ENCODE measurements at regions not wholly inside any gene's neighbourhood (a gene's known extent, or its start where the extent isn't known, plus 50 kb on each side); places are given as distances from the start of the nearest gene placed in this dataset.
A peak's percentile ranks its signal among the peaks of the same experiment; 100 is the strongest.

GRCh38 chr2:107700073-107700472 lies 126.6 kb upstream of the RGPD4 start:
- H3K27ac Mint-ChIP-seq: no peak overlapping the region
- Histone ChIP-seq H3K27ac (ENCODE audit: low read depth) (no peak overlapping the region), H3K9me2 (ENCODE audit: insufficient read depth) (no peaks in the 10 kb centered on the region), H3K36me3 (ENCODE audit: insufficient read depth) (no peaks in the 10 kb centered on the region), H3K4me1 (ENCODE audit: insufficient read depth) (peaks cover 40% of the 10 kb centered on the region), H3K4me3 (no peak overlapping the region), H2AFZ (no peak overlapping the region), H3K79me2 (replicated peaks; ENCODE audit: insufficient read depth) (no peaks in the 10 kb centered on the region), H3K27me3 (ENCODE audit: insufficient read depth) (no peaks in the 10 kb centered on the region), H4K20me1 (replicated peaks; ENCODE audit: insufficient read depth) (no peaks in the 10 kb centered on the region), H3F3A (replicated peaks; ENCODE audit: low read depth) (no peaks in the 10 kb centered on the region), H3K4me2 (peak overlapping the region; percentile 25)
- H3K36me3 Mint-ChIP-seq (ENCODE audit: low read depth): no peaks in the 10 kb centered on the region
- H3K4me1 Mint-ChIP-seq: peaks cover 30% of the 10 kb centered on the region
- no peak overlapping the region for H3K4me3 Mint-ChIP-seq
- TF ChIP-seq, protein P1, sequence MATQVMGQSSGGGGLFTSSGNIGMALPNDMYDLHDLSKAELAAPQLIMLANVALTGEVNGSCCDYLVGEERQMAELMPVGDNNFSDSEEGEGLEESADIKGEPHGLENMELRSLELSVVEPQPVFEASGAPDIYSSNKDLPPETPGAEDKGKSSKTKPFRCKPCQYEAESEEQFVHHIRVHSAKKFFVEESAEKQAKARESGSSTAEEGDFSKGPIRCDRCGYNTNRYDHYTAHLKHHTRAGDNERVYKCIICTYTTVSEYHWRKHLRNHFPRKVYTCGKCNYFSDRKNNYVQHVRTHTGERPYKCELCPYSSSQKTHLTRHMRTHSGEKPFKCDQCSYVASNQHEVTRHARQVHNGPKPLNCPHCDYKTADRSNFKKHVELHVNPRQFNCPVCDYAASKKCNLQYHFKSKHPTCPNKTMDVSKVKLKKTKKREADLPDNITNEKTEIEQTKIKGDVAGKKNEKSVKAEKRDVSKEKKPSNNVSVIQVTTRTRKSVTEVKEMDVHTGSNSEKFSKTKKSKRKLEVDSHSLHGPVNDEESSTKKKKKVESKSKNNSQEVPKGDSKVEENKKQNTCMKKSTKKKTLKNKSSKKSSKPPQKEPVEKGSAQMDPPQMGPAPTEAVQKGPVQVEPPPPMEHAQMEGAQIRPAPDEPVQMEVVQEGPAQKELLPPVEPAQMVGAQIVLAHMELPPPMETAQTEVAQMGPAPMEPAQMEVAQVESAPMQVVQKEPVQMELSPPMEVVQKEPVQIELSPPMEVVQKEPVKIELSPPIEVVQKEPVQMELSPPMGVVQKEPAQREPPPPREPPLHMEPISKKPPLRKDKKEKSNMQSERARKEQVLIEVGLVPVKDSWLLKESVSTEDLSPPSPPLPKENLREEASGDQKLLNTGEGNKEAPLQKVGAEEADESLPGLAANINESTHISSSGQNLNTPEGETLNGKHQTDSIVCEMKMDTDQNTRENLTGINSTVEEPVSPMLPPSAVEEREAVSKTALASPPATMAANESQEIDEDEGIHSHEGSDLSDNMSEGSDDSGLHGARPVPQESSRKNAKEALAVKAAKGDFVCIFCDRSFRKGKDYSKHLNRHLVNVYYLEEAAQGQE (IDR thresholded peaks at IDR 0.05; ENCODE audit: unreplicated experiment): no peak
- no peak for TF ChIP-seq ZNF114 (CRISPR knock-in tag; IDR thresholded peaks at IDR 0.05)
- DNase-seq (ENCODE audit: low spot score): no peak
- no peak for ATAC-seq
- peaks cover 4% of the 10 kb centered on the region; the same call in 1 of the 3 replicates for H3K9me3 Mint-ChIP-seq
- no peaks in the 10 kb centered on the region for H3K27me3 Mint-ChIP-seq (ENCODE audit: insufficient read depth, low read depth, poor library complexity)

GRCh38 chr2:107711941-107712340 lies 114.8 kb upstream of the RGPD4 start:
- H3F3A ChIP-seq (replicated peaks; ENCODE audit: low read depth): no peaks in the 10 kb centered on the region
- H3K27ac ChIP-seq (ENCODE audit: low read depth): no peak overlapping the region
- H2AFZ ChIP-seq: no peak overlapping the region
- H3K27me3 ChIP-seq (ENCODE audit: insufficient read depth): no peaks in the 10 kb centered on the region
- H4K20me1 ChIP-seq (replicated peaks; ENCODE audit: insufficient read depth): no peaks in the 10 kb centered on the region
- H3K27me3 Mint-ChIP-seq (ENCODE audit: insufficient read depth, low read depth, poor library complexity): peaks cover 2% of the 10 kb centered on the region
- DNase-seq (ENCODE audit: low spot score) (no peak), ATAC-seq (no peak)
- H3K4me1 ChIP-seq (ENCODE audit: insufficient read depth): peaks cover 1% of the 10 kb centered on the region; the same call in 1 of the 2 replicates
- no peak overlapping the region for H3K27ac Mint-ChIP-seq
- H3K36me3 Mint-ChIP-seq (ENCODE audit: low read depth): no peaks in the 10 kb centered on the region
- H3K4me1 Mint-ChIP-seq: no peaks in the 10 kb centered on the region
- no peak overlapping the region for H3K4me2 ChIP-seq
- H3K9me2 ChIP-seq (ENCODE audit: insufficient read depth): 0 out of 2 replicates have a peak, but pooled peaks cover 3% of the 10 kb centered on the region
- H3K79me2 ChIP-seq (replicated peaks; ENCODE audit: insufficient read depth): no peaks in the 10 kb centered on the region
- no peaks in the 10 kb centered on the region for H3K36me3 ChIP-seq (ENCODE audit: insufficient read depth)
- H3K9me3 Mint-ChIP-seq: no peaks in the 10 kb centered on the region
- H3K4me3 Mint-ChIP-seq: no peak overlapping the region
- H3K4me3 ChIP-seq: no peak overlapping the region
- TF ChIP-seq ZNF114 (CRISPR knock-in tag; IDR thresholded peaks at IDR 0.05) (no peak), EZH2 (IDR thresholded peaks at IDR 0.05; ENCODE audit: low read depth, unreplicated experiment) (no peak), STAT1 (IDR thresholded peaks at IDR 0.05; ENCODE audit: unreplicated experiment) (no peak), ETS1 (IDR thresholded peaks at IDR 0.05) (no peak), JUNB (IDR thresholded peaks at IDR 0.05; ENCODE audit: unreplicated experiment) (no peak), ZNF331 (CRISPR knock-in tag; IDR thresholded peaks at IDR 0.05; ENCODE audit: low read depth) (no peak), ZNF462 (CRISPR knock-in tag; IDR thresholded peaks at IDR 0.05) (no peak), CREB1 (CRISPR knock-in tag; IDR thresholded peaks at IDR 0.05; ENCODE audit: low read depth) (no peak)
